NT2/D1 (cell line): ENCODE measurements at regions not wholly inside any gene's neighbourhood (a gene's known extent, or its start where the extent isn't known, plus 50 kb on each side); places are given as distances from the start of the nearest gene placed in this dataset.

Experiments
- YY1 ChIP-seq: IDR thresholded peaks from 2 replicates; pipeline ENCODE4 v1.6.1; 2011; ENCODE audit not compliant: insufficient read length, insufficient read depth
- ZNF274 ChIP-seq: IDR thresholded peaks from 2 replicates; pipeline ENCODE4 v1.6.1; 2011; ENCODE audit warnings: mild to moderate bottlenecking, low read depth, low read length

DNA sequence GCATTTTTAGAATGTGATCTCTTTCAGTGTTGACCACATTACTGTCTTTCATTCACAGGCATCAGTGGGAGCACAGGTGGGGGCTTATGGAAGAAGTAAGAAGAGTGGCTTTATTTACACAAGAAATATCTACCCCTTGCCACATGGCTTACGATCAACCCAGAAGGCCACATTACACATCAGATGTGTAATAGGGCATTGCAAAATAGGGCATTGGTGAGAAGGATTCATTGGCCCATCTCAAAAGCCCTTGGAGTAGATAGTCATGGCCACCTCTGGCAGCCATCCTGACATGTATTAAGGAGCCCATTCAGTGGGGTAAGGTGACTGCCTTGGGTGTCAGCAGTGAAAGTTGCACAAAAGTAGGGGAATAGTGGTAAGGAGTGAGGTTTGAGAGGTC, 97.5 kb downstream of the MAFB start:
- TF ChIP-seq YY1 (no peak), ZNF274 (no peak)
